Pancreas (tissue), 10 donors: ENCODE measurements at regions not wholly inside any gene's neighbourhood (a gene's known extent, or its start where the extent isn't known, plus 50 kb on each side); places are given as distances from the start of the nearest gene placed in this dataset.

ENCODE experiments used
- ATAC-seq, 4 donors: fragments of 200-7000 bp; cut with Tn5 transposase; one replicate each; pipeline versions ENCODE4 v1.8.0 to v1.9.1; 2020; ENCODE audit warnings: mild to moderate bottlenecking in 4 of 4, moderate library complexity in 4 of 4
- DNase-seq, 6 donors: peaks; one replicate each; pipeline ENCODE4 v3.0.0-alpha.2; 2020
- FAIRE-seq: peaks from 2 replicates; lab custom pipeline; 2012; peaks lifted over from hg19 to GRCh38; lab: Jason Lieb, UNC
- H3K27ac ChIP-seq, 4 donors: fragments of 200-600 bp; sonication (generic); 1 replicate in 3 of 4; 2 replicates in 1 of 4; pipeline versions ENCODE4 v1.5.0 to v1.8.0; 2020
- H3K27me3 ChIP-seq, 4 donors: fragments of 200-600 bp; one replicate each; pipeline ENCODE4 v1.8.0; 2021
- H3K36me3 ChIP-seq, 3 donors: fragments of 200-600 bp; sonication (generic) in 1 of 3; one replicate each; pipeline versions ENCODE4 v1.5.0 to v1.8.0; 2020 to 2021
- H3K4me1 ChIP-seq, 3 donors: fragments of 200-600 bp; one replicate each; pipeline ENCODE4 v1.8.0; 2021
- H3K4me3 ChIP-seq, 4 donors: fragments of 200-600 bp; sonication (generic) in 2 of 4; one replicate each; pipeline versions ENCODE4 v1.5.0 to v1.8.0; 2020 to 2021
- H3K9me3 ChIP-seq, 4 donors: fragments of 200-600 bp; one replicate each; pipeline ENCODE4 v1.8.0; 2021
- WGBS, 2 donors: extraction: QIAGEN DNeasy Blood & Tissue Kit; methylation state at CpG; one replicate each; pipeline ENCODE4 v1.1.7; 2013; 5-methylcytosine and 5-hydroxymethylcytosine counted together
- intact Hi-C, 3 donors: fragments of 100-400 bp; cut with DNase I; formaldehyde crosslinking; loops; one replicate each; pipeline versions ENCODE4 v1.11.1 to v1.14.2; 2022
- TF ChIP-seq, protein P1 (sequence below), 4 donors: fragments of 200-600 bp; sonication (generic) in 3 of 4; IDR thresholded peaks; one replicate each; pipeline versions ENCODE4 v1.5.0 to v1.8.0; 2021; ENCODE audit warnings: antibody characterized with exemption in 4 of 4
- donor health status: healthy with polysubstance abuse.
- donor health status: DM: no; HTN: no; CAD: no; lungs with moderate emphysema.
- donor health status: DM: no; HTN: no; CAD: no.
- donor health status: control.
- donor health status: control.
- donor health status: Bipolar disorder and iron deficiency.
- donor health status: DM: yes; HTN: yes; CAD: no.
- donor health status: DM: no; HTN: no; CAD: no.
- donor health status: DM: no; HTN: no; CAD: no.
- donor health status: DM: yes; HTN: yes; CAD: no.

DNA sequence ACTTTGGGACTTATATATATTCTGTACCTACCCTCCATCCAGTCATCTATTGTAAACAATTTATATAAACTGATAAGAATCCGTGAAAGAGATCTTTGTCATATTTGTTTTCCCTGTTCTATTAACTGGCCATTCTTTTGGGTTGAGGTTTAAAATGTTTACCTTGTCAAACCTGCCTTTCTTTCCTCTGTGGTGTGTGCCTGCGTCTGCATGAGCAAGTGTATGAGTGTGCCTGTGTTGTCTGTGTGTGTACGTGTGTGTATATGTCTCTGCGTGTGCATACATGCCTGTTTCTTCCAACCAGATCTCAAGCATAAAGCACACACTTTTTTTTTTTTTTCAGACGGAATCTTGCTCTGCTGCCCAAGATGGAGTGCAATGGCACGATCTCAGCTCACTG lies 201.5 kb downstream of the C16orf95 start:
- Histone ChIP-seq H3K9me3 (no peaks in the 10 kb centered on the region), H3K27ac (no peak overlapping the region), H3K4me3 (no peak overlapping the region), H3K4me1 (no peaks in the 10 kb centered on the region), H3K36me3 (no peaks in the 10 kb centered on the region), H3K27me3 (no peaks in the 10 kb centered on the region)
- FAIRE-seq, result no peak
- no peak for ATAC-seq
- intact Hi-C loops, result no loop called here
- TF ChIP-seq, protein P1, sequence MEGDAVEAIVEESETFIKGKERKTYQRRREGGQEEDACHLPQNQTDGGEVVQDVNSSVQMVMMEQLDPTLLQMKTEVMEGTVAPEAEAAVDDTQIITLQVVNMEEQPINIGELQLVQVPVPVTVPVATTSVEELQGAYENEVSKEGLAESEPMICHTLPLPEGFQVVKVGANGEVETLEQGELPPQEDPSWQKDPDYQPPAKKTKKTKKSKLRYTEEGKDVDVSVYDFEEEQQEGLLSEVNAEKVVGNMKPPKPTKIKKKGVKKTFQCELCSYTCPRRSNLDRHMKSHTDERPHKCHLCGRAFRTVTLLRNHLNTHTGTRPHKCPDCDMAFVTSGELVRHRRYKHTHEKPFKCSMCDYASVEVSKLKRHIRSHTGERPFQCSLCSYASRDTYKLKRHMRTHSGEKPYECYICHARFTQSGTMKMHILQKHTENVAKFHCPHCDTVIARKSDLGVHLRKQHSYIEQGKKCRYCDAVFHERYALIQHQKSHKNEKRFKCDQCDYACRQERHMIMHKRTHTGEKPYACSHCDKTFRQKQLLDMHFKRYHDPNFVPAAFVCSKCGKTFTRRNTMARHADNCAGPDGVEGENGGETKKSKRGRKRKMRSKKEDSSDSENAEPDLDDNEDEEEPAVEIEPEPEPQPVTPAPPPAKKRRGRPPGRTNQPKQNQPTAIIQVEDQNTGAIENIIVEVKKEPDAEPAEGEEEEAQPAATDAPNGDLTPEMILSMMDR (IDR thresholded peaks at IDR 0.05), result no peak
- DNase-seq, result no peak
- 40 to 60% methylated on average over 6 of the region's 6 CpGs for WGBS, 2 donors

GRCh38 chr16:87117936-87118335 lies 199.3 kb downstream of the C16orf95 start:
- H3K36me3 ChIP-seq, result no peaks in the 10 kb centered on the region
- no peak overlapping the region for H3K27ac ChIP-seq
- WGBS, 2 donors, result 78 to 84% methylated on average over 12 of the region's 12 CpGs
- H3K4me3 ChIP-seq, result no peak overlapping the region
- DNase-seq (no peak), FAIRE-seq (no peak), ATAC-seq (no peak)
- no peaks in the 10 kb centered on the region for H3K27me3 ChIP-seq
- intact Hi-C loops, result no loop called here
- TF ChIP-seq, protein P1 (IDR thresholded peaks at IDR 0.05), result no peak
- no peaks in the 10 kb centered on the region for H3K4me1 ChIP-seq
- H3K9me3 ChIP-seq, result no peaks in the 10 kb centered on the region

GRCh38 chr16:87119168-87119567 lies 198.0 kb downstream of the C16orf95 start:
- TF ChIP-seq, protein P1 (IDR thresholded peaks at IDR 0.05), result no peak
- Histone ChIP-seq H3K27ac (no peak overlapping the region), H3K36me3 (no peaks in the 10 kb centered on the region), H3K4me1 (no peaks in the 10 kb centered on the region), H3K27me3 (no peaks in the 10 kb centered on the region), H3K9me3 (no peaks in the 10 kb centered on the region), H3K4me3 (no peak overlapping the region)
- 62 to 66% methylated on average over 2 of the region's 2 CpGs for WGBS, 2 donors
- no peak for ATAC-seq
- no peak for FAIRE-seq
- no peak for DNase-seq
- intact Hi-C loops, result no loop called here

GRCh38 chr16:87119748-87120147 lies 197.4 kb downstream of the C16orf95 start:
- Histone ChIP-seq H3K4me1 (no peaks in the 10 kb centered on the region), H3K27me3 (no peaks in the 10 kb centered on the region), H3K36me3 (no peaks in the 10 kb centered on the region), H3K4me3 (no peak overlapping the region), H3K27ac (no peak overlapping the region), H3K9me3 (no peaks in the 10 kb centered on the region)
- ATAC-seq, result no peak
- WGBS, 2 donors, result 83 to 88% methylated on average over 9 of the region's 9 CpGs
- FAIRE-seq, result no peak
- DNase-seq, result no peak
- TF ChIP-seq, protein P1 (IDR thresholded peaks at IDR 0.05), result no peak
- intact Hi-C loops, result no loop called here

- WGBS, 2 donors, result 74% methylated on average over 4 of the region's 4 CpGs
- H3K4me1 ChIP-seq, result peaks cover 0 to 10% (median 6%) of the 10 kb centered on the region in 3 donors
- no peaks in the 10 kb centered on the region for H3K27me3 ChIP-seq
- H3K4me3 ChIP-seq, result no peak overlapping the region
- no peaks in the 10 kb centered on the region for H3K9me3 ChIP-seq
- no peak overlapping the region for H3K27ac ChIP-seq
- DNase-seq (no peak), FAIRE-seq (no peak), ATAC-seq (no peak)
- H3K36me3 ChIP-seq, result no peaks in the 10 kb centered on the region
- TF ChIP-seq, protein P1 (IDR thresholded peaks at IDR 0.05), result no peak
- intact Hi-C loops, result no loop called here
Measured at GRCh38 chr16:87121816-87122215, 195.4 kb downstream of the C16orf95 start.
